NCI-H1048 (cell line): ENCODE measurements at regions not wholly inside any gene's neighbourhood (a gene's known extent, or its start where the extent isn't known, plus 50 kb on each side); places are given as distances from the start of the nearest gene placed in this dataset.

ENCODE experiments used
- DNase-seq: peaks from one replicate; lab custom pipeline; 2025; lab: John Stamatoyannopoulos, UW

DNA sequence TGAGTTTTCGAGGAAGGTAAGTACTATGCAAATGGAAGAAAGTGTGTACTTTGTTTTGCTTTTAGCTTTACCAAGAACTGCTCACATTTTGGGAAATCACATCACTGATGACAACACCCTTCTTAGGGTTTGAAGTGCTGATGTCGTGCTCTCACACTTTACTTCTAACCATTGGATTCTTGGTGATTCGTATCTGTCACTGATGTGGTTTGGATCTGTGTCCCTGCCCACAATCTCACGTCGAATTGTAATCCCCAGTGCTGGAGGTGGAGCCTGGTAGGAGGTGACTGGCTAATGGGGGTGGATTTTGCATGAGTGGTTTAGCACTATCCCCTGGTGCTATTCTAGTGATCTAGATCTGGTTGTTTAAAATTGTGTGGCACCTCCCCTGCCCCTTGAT, 75.4 kb upstream of the RGMA start:
- DNase-seq, result no peak

GRCh38 chr15:93162560-93162959, 73.5 kb upstream of the RGMA start:
- no peak for DNase-seq

- no peak for DNase-seq
Measured at GRCh38 chr15:93159930-93160329, 70.9 kb upstream of the RGMA start.

- DNase-seq, result no peak
Measured at GRCh38 chr15:93158097-93158900, 69.3 kb upstream of the RGMA start.

GRCh38 chr15:93154666-93155065, 65.7 kb upstream of the RGMA start:
- no peak for DNase-seq

GRCh38 chr15:93152951-93153350, 63.9 kb upstream of the RGMA start:
- no peak for DNase-seq

DNA sequence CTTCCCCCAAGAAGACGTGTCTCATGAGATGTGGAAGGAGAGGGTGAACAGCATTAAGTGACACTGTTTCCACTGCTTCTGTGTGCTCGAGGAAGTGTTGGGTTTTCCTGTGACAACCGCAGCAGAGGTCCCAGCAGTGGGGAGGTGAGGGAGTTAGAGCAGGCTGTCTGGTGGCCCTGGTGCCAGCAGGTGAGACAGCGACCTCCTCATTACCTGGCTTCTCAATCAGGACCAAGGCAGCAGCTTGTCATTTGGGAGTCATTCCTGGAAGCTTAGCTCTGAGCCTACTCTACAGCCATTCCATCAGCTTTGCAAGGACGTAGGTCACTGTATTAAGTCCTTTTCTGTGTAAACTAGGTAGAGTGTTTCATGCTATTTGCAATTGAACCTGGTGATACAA, 63.3 kb upstream of the RGMA start:
- no peak for DNase-seq

DNA sequence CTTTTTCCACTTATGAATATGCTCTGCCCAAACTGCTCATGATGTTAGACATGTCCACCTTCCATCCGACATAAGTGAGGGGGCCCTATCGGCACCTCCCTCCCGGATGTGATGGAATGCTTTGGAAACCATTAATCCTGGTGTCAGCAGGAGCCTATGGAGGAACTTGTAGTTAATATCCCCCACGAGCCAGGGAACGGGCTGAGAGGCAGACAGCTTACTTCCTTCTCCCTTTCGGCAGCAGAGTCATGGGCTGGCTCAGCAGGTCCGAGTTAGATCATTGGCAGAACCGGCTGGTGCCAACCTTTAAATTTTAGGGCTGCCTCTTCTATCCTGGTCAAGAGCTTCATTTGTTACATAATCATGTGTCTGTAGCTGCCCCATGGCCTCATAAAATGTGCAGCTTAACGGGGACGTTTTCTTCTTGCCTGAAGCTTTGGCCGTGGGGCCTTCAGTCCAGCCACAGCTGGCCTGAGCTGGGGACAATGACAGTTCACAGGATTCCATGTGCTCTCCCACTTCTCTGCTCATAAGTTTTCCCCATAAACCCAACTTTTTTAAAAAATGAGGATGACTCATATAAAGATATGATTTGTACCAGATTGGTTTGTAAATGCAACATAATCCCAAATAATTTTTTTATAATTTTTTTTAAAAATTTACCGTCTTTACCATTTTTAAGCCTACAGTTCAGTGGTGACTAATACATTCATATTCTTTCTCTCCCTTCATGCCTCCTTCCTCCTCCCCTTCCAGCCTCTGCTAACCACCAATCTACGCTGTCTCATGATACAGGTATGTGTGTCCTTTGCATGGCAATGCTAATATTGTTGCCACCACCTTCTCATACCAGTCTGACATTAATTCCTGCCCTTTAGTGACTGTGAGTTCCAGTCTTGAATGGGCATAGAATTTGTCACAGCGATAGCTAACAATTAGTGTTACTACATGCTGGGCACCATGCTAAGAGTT, 62.2 kb upstream of the RGMA start:
- DNase-seq, result no peak

GRCh38 chr15:93146601-93147000, 57.6 kb upstream of the RGMA start:
- DNase-seq, result no peak

- no peak for DNase-seq
Measured at GRCh38 chr15:93146196-93146595, 57.2 kb upstream of the RGMA start.

DNA sequence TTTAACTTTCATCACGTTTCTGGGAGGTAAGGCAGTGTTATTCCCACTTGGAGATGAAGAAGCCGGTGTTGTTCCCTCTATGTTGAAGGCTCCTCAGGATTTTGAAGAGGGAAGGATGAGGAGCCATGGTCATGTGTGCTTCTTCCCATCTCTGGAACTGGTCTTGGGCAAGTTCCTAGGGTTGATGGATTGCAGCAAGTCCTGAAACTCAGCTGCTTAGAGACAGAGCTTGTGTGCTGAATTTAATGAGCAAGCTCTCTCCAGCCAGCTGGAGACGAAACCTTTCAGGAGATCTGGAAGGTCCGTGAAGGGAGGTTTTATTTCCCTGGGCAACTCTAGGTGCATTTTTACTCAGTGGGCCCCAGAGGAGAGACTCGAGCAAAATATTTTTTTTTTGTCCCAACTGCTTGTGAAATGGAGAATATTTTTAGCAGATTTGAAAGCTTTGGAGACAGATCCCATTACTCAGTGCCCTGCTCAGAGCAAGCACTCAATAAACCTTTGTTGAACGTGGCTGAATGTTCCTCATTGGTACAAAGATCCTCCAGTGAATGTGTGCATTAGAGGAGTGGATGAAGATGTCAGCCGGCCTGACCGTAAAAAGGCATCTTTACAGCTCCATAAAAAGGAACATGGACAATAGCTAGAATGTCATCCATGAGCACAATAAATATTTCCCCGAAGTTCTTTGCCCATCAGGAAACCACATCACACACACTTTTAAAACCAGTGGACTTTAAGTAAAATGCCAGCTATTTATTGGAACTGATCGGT, 55.6 kb upstream of the RGMA start:
- no peak for DNase-seq

GRCh38 chr15:93143186-93143585, 54.2 kb upstream of the RGMA start:
- DNase-seq, result no peak

- DNase-seq, result no peak
Measured at GRCh38 chr15:93141371-93141794, 52.4 kb upstream of the RGMA start.

- DNase-seq, result no peak
Measured at GRCh38 chr15:93139436-93139835, 50.4 kb upstream of the RGMA start.

- no peak for DNase-seq
Measured at GRCh38 chr15:93138681-93139250, 49.8 kb upstream of the RGMA start.
